ENCODE measurements at regions not wholly inside any gene's neighbourhood (a gene's known extent, or its start where the extent isn't known, plus 50 kb on each side); places are given as distances from the start of the nearest gene placed in this dataset.

DNA sequence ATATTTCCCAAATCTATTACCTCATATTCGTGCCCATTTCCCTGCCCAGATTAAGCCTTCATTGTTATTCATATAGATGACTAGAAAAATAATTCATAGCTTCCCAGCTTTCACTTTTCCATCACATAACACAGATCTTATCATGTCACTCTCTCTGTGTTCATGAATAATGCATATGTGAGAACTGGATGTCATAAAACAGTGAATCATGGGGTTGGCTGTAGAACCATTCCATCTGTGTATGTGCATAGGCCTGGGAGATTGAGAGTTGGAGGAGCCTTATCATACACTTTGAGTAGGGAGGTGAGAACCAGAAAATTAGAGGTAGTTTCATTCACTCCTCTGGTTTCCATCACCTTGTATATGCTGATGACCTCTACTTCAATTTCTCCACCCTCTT, 73.9 kb upstream of the RANBP6 start:
- TF ChIP-seq CTCF (IDR thresholded peaks at IDR 0.05; ENCODE audit: low read length) (no peak), EZH2 (IDR thresholded peaks at IDR 0.05; ENCODE audit: borderline replicate concordance, low read length) (no peak)
- no peak overlapping the region for H3K9ac ChIP-seq (ENCODE audit: low read length)
- no peaks in the 10 kb centered on the region for H3F3A ChIP-seq (ENCODE audit: insufficient read depth, low read length)
- H3K9me3 ChIP-seq (ENCODE audit: low read length): no peaks in the 10 kb centered on the region
- H3K27ac ChIP-seq (ENCODE audit: low read depth, low read length, poor library complexity, severe bottlenecking): no peak overlapping the region
- H3K36me3 ChIP-seq (ENCODE audit: insufficient read depth, low read length): no peaks in the 10 kb centered on the region
- no peaks in the 10 kb centered on the region for H4K20me1 ChIP-seq (ENCODE audit: insufficient read depth, low read length)
- H3K9me2 ChIP-seq (ENCODE audit: low read depth, low read length): no peaks in the 10 kb centered on the region
- no peaks in the 10 kb centered on the region; the same call in 1 of the 2 replicates for H3K27me3 ChIP-seq (ENCODE audit: insufficient read depth, low read length)
- no peak overlapping the region for H3K4me3 ChIP-seq (ENCODE audit: low read depth, low read length, poor library complexity, severe bottlenecking)
- H3K4me1 ChIP-seq (ENCODE audit: insufficient read depth, low read length, severe bottlenecking): no peaks in the 10 kb centered on the region
- H3K79me2 ChIP-seq (ENCODE audit: insufficient read depth, low read length): no peaks in the 10 kb centered on the region
- no peak overlapping the region for H2AFZ ChIP-seq (ENCODE audit: low read length)
- no peak overlapping the region for H3K4me2 ChIP-seq (ENCODE audit: low read length)

DNA sequence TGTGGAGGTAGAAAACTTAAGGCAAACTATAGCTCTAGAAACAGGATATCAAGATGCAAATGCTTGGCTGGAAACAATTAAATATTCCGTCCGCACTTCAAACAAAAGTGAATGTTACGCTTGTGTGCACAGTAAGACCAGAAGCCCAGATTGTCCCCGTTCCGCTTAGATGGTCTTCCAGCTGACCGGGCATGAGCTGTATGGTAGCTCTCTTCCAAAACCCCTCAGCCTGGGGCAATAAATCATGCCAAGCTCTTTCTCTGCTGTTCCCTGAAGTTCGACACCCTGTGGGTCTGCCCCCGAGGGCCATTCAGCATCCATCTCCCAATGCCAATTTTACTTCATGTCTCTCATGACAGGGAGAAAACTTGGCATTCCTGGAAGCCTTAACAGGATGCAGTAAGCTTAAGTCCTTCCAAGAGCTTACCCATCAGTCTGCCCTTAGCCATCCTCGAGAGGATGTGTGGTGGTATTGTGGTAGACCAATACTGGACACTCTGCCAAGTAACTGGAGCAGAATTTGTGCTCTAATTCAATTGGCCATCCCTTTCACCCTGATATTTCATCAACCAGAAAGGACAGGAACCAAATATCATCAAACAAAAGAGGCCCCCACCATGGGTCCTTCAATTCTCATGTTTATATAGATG, 70.7 kb upstream of the RANBP6 start:
- Histone ChIP-seq H3F3A (ENCODE audit: insufficient read depth, low read length) (0 out of 2 replicates have a peak, but pooled peaks cover 2% of the 10 kb centered on the region), H3K9me2 (ENCODE audit: low read depth, low read length) (no peaks in the 10 kb centered on the region), H4K20me1 (ENCODE audit: insufficient read depth, low read length) (no peaks in the 10 kb centered on the region), H3K4me2 (ENCODE audit: low read length) (no peak overlapping the region), H3K36me3 (ENCODE audit: insufficient read depth, low read length) (no peaks in the 10 kb centered on the region), H3K9ac (ENCODE audit: low read length) (no peak overlapping the region), H3K9me3 (ENCODE audit: low read length) (no peaks in the 10 kb centered on the region), H3K27ac (ENCODE audit: low read depth, low read length, poor library complexity, severe bottlenecking) (no peak overlapping the region), H3K79me2 (ENCODE audit: insufficient read depth, low read length) (no peaks in the 10 kb centered on the region), H2AFZ (ENCODE audit: low read length) (no peak overlapping the region), H3K27me3 (ENCODE audit: insufficient read depth, low read length) (no peaks in the 10 kb centered on the region; the same call in 1 of the 2 replicates), H3K4me1 (ENCODE audit: insufficient read depth, low read length, severe bottlenecking) (no peaks in the 10 kb centered on the region), H3K4me3 (ENCODE audit: low read depth, low read length, poor library complexity, severe bottlenecking) (no peak overlapping the region)
- no peak for TF ChIP-seq EZH2 (IDR thresholded peaks at IDR 0.05; ENCODE audit: borderline replicate concordance, low read length)
- TF ChIP-seq CTCF (IDR thresholded peaks at IDR 0.05; ENCODE audit: low read length): no peak

- peak overlapping the region; percentile 32; the same call in 1 of the 2 replicates for H3K9ac ChIP-seq (ENCODE audit: low read length)
- peak overlapping the region; percentile 78 for H2AFZ ChIP-seq (ENCODE audit: low read length)
- H3K4me3 ChIP-seq (ENCODE audit: low read depth, low read length, poor library complexity, severe bottlenecking): peak overlapping the region; percentile 61
These were observed 64.8 kb upstream of the RANBP6 start for GRCh38 chr9:6080154-6080716.

More at GRCh38 chr9:6080154-6080716, 64.8 kb upstream of the RANBP6 start:
- no peaks in the 10 kb centered on the region for H3K9me3 ChIP-seq (ENCODE audit: low read length)
- H3F3A ChIP-seq (ENCODE audit: insufficient read depth, low read length): 0 out of 2 replicates have a peak, but pooled peaks cover 6% of the 10 kb centered on the region
- TF ChIP-seq EZH2 (IDR thresholded peaks at IDR 0.05; ENCODE audit: borderline replicate concordance, low read length): no peak
- H4K20me1 ChIP-seq (ENCODE audit: insufficient read depth, low read length): no peaks in the 10 kb centered on the region
- no peak overlapping the region for H3K27ac ChIP-seq (ENCODE audit: low read depth, low read length, poor library complexity, severe bottlenecking)
- no peaks in the 10 kb centered on the region for H3K36me3 ChIP-seq (ENCODE audit: insufficient read depth, low read length)
- H3K4me1 ChIP-seq (ENCODE audit: insufficient read depth, low read length, severe bottlenecking): peaks cover 5% of the 10 kb centered on the region
- H3K4me2 ChIP-seq (ENCODE audit: low read length): peak overlapping the region; percentile 86
- H3K9me2 ChIP-seq (ENCODE audit: low read depth, low read length): no peaks in the 10 kb centered on the region
- no peaks in the 10 kb centered on the region for H3K27me3 ChIP-seq (ENCODE audit: insufficient read depth, low read length)
- H3K79me2 ChIP-seq (ENCODE audit: insufficient read depth, low read length): no peaks in the 10 kb centered on the region
